H1 (cell line): ENCODE measurements at regions not wholly inside any gene's neighbourhood (a gene's known extent, or its start where the extent isn't known, plus 50 kb on each side); places are given as distances from the start of the nearest gene placed in this dataset.

Experiments
- CTCF ChIA-PET: fragments of 300-600 bp; sonication (Branson Sonifier 250); formaldehyde crosslinking; loops from one replicate; lab custom pipeline; 2021; ENCODE audit not compliant: partially characterized antibody; lab: Charles Lee
- POLR2A ChIA-PET: fragments of 300-600 bp; sonication (Branson Sonifier 250); formaldehyde crosslinking; loops from one replicate; lab custom pipeline; 2021; ENCODE audit warnings: inconsistent platforms; ENCODE audit not compliant: partially characterized antibody; lab: Charles Lee
- DNase-seq, 2 experiments: peaks; one replicate each; pipeline versions ENCODE4 v3.0.0 to v3.0.0-alpha.2; 2010 to 2022; ENCODE audit warnings: low spot score in 2 of 2, low read depth in 1 of 2, mixed read lengths in 1 of 2
- FAIRE-seq: peaks from 2 replicates; lab custom pipeline; 2011; peaks lifted over from hg19 to GRCh38; lab: Jason Lieb, UNC
- H2AFZ ChIP-seq: 2 replicates; pipeline ENCODE4 v1.8.1; 2012; ENCODE audit warnings: low read length, inconsistent platforms
- H2AK5ac ChIP-seq: 2 replicates; pipeline ENCODE4 v1.6.1; 2013; ENCODE audit warnings: low read depth, low read length
- H2BK120ac ChIP-seq: replicated peaks from 2 replicates; pipeline ENCODE3; 2013; ENCODE audit warnings: low read depth, low read length, inconsistent platforms
- H2BK12ac ChIP-seq: 2 replicates; pipeline ENCODE4 v1.6.1; 2013; ENCODE audit warnings: low read depth, low read length
- H2BK15ac ChIP-seq: 2 replicates; pipeline ENCODE4 v1.6.1; 2013; ENCODE audit warnings: low read length
- H2BK20ac ChIP-seq: 2 replicates; pipeline ENCODE4 v1.6.1; 2013; ENCODE audit warnings: low read length
- H2BK5ac ChIP-seq: 2 replicates; pipeline ENCODE4 v1.6.1; 2013; ENCODE audit warnings: low read depth, low read length
- H3K14ac ChIP-seq: 2 replicates; pipeline ENCODE4 v1.6.1; 2013; ENCODE audit warnings: inconsistent platforms; ENCODE audit not compliant: insufficient read length
- H3K18ac ChIP-seq: 2 replicates; pipeline ENCODE4 v1.6.1; 2013; ENCODE audit warnings: low read length; ENCODE audit errors: extremely low read depth
- H3K23ac ChIP-seq: 2 replicates; pipeline ENCODE4 v1.6.1; 2013; ENCODE audit warnings: inconsistent platforms; ENCODE audit not compliant: insufficient read length
- H3K23me2 ChIP-seq: 2 replicates; pipeline ENCODE4 v1.6.1; 2013; ENCODE audit warnings: low read depth, low read length
- H3K27ac ChIP-seq: 2 replicates; pipeline ENCODE4 v1.6.1; 2011; ENCODE audit warnings: low read depth, low read length, inconsistent platforms
- H3K27me3 ChIP-seq, 4 experiments: replicated peaks in 1 of 4; 1 replicate in 1 of 4; 2 replicates in 3 of 4; pipeline versions ENCODE4 v1.6.1 to v1.8.1; 2011 to 2013; ENCODE audit warnings: low read length in 3 of 4, mild to moderate bottlenecking in 3 of 4, inconsistent platforms in 2 of 4, mixed read lengths in 2 of 4, moderate library complexity in 1 of 4; ENCODE audit not compliant: control insufficient read depth in 3 of 4, insufficient read depth in 3 of 4; ENCODE audit errors: extremely low read depth in 1 of 4
- H3K36me3 ChIP-seq, 4 experiments: 2 replicates each; pipeline versions ENCODE4 v1.6.1 to v1.8.1; 2011 to 2013; ENCODE audit warnings: mild to moderate bottlenecking in 4 of 4, low read length in 3 of 4, moderate library complexity in 2 of 4, control low read depth in 1 of 4, inconsistent platforms in 1 of 4; ENCODE audit not compliant: insufficient read depth in 4 of 4, control insufficient read depth in 2 of 4
- H3K4ac ChIP-seq: replicated peaks from 2 replicates; pipeline ENCODE3; 2013; ENCODE audit warnings: low read length, low read depth, mixed read lengths, inconsistent platforms; ENCODE audit not compliant: insufficient read length
- H3K4me1 ChIP-seq, 4 experiments: replicated peaks in 1 of 4; 1 replicate in 1 of 4; 2 replicates in 3 of 4; pipeline versions ENCODE4 v1.6.1 to v1.8.1; 2011 to 2013; ENCODE audit warnings: low read length in 3 of 4, inconsistent platforms in 2 of 4, mixed read lengths in 1 of 4; ENCODE audit not compliant: insufficient read depth in 4 of 4, control insufficient read depth in 3 of 4
- H3K4me2 ChIP-seq, 2 experiments: 2 replicates each; pipeline versions ENCODE4 v1.6.1 to v1.8.1; 2011 to 2013; ENCODE audit warnings: low read depth in 2 of 2, low read length in 2 of 2, control low read depth in 1 of 2, inconsistent platforms in 1 of 2, mild to moderate bottlenecking in 1 of 2; ENCODE audit not compliant: insufficient read depth in 1 of 2
- H3K4me3 ChIP-seq, 4 experiments: fragments of 200-600, 300-600 bp in 1 of 4; sonication (generic), shearing (Covaris generic), sonication (Bioruptor Twin) in 1 of 4; 2 replicates each; pipeline versions ENCODE4 v1.5.1 to v1.8.1; 2011 to 2016; ENCODE audit warnings: low read length in 4 of 4, low read depth in 3 of 4, control low read depth in 2 of 4, inconsistent platforms in 2 of 4, mild to moderate bottlenecking in 2 of 4, mixed read lengths in 1 of 4, moderate library complexity in 1 of 4; ENCODE audit not compliant: insufficient read depth in 2 of 4; ENCODE audit errors: extremely low read depth in 1 of 4
- H3K56ac ChIP-seq: replicated peaks from 2 replicates; pipeline ENCODE3; 2013; ENCODE audit warnings: low read depth, mild to moderate bottlenecking, mixed read lengths, low read length, inconsistent platforms; ENCODE audit not compliant: insufficient read length
- H3K79me1 ChIP-seq: 2 replicates; pipeline ENCODE4 v1.6.1; 2013; ENCODE audit warnings: low read depth, low read length, control low read depth
- H3K79me2 ChIP-seq, 2 experiments: 2 replicates each; pipeline versions ENCODE4 v1.6.1 to v1.8.1; 2012 to 2013; ENCODE audit warnings: low read length in 2 of 2, mild to moderate bottlenecking in 2 of 2, inconsistent platforms in 1 of 2; ENCODE audit not compliant: insufficient read depth in 2 of 2, control insufficient read depth in 1 of 2
- H3K9ac ChIP-seq, 4 experiments: replicated peaks in 1 of 4; 1 replicate in 1 of 4; 2 replicates in 3 of 4; pipeline versions ENCODE4 v1.6.1 to v1.8.1; 2011 to 2013; ENCODE audit warnings: low read depth in 3 of 4, low read length in 3 of 4, control low read depth in 2 of 4, mild to moderate bottlenecking in 2 of 4, moderate library complexity in 2 of 4, inconsistent platforms in 1 of 4; ENCODE audit errors: extremely low read depth in 1 of 4
- H3K9me3 ChIP-seq, 2 experiments: 2 replicates each; pipeline versions ENCODE4 v1.6.1 to v1.8.1; 2012 to 2013; ENCODE audit warnings: mild to moderate bottlenecking in 2 of 2, moderate library complexity in 2 of 2, control low read depth in 1 of 2, inconsistent platforms in 1 of 2, low read depth in 1 of 2, low read length in 1 of 2, mixed read lengths in 1 of 2; ENCODE audit not compliant: insufficient read depth in 2 of 2
- H4K20me1 ChIP-seq, 2 experiments: replicated peaks in 1 of 2; 2 replicates each; pipeline versions ENCODE3 to v1.8.1; 2011 to 2013; ENCODE audit warnings: inconsistent platforms in 2 of 2, low read length in 2 of 2, mild to moderate bottlenecking in 1 of 2; ENCODE audit not compliant: insufficient read depth in 2 of 2, control insufficient read depth in 1 of 2
- H4K5ac ChIP-seq: 2 replicates; pipeline ENCODE4 v1.6.1; 2013; ENCODE audit warnings: low read length, low read depth, mixed read lengths, inconsistent platforms; ENCODE audit not compliant: insufficient read length
- H4K8ac ChIP-seq: 2 replicates; pipeline ENCODE4 v1.8.0; 2013; ENCODE audit warnings: mild to moderate bottlenecking, moderate library complexity, low read length, inconsistent platforms; ENCODE audit not compliant: insufficient read depth; ENCODE audit errors: extremely low read depth
- H4K91ac ChIP-seq: replicated peaks from 2 replicates; pipeline ENCODE3; 2013; ENCODE audit warnings: low read length, mixed read lengths, inconsistent platforms; ENCODE audit not compliant: insufficient read length
- NRF1 ChIP-seq: IDR thresholded peaks from 2 replicates; pipeline ENCODE4 v1.6.1; 2011; ENCODE audit warnings: mild to moderate bottlenecking, low read depth, low read length, improper control_type of control experiment
- TEAD4 ChIP-seq: IDR thresholded peaks from 2 replicates; pipeline ENCODE4 v1.6.1; 2012; ENCODE audit warnings: low read depth, low read length, inconsistent platforms, mixed read lengths
- WGBS, 2 experiments: shearing (Covaris generic) in 1 of 2; methylation state at CpG; one replicate each; pipeline versions ENCODE4 v1.1.6 to v1.1.7; 2013 to 2015; ENCODE audit warnings: low lambda C conversion rate in 2 of 2, mixed read lengths in 2 of 2, inconsistent platforms in 1 of 2, low coverage in 1 of 2, missing lambda C conversion rate in 1 of 2; ENCODE audit not compliant: insufficient replicate concordance in 2 of 2, insufficient coverage in 1 of 2, insufficient read length in 1 of 2; ENCODE audit errors: extremely low coverage in 1 of 2, missing lambda C conversion rate in 1 of 2; 5-methylcytosine and 5-hydroxymethylcytosine counted together

DNA sequence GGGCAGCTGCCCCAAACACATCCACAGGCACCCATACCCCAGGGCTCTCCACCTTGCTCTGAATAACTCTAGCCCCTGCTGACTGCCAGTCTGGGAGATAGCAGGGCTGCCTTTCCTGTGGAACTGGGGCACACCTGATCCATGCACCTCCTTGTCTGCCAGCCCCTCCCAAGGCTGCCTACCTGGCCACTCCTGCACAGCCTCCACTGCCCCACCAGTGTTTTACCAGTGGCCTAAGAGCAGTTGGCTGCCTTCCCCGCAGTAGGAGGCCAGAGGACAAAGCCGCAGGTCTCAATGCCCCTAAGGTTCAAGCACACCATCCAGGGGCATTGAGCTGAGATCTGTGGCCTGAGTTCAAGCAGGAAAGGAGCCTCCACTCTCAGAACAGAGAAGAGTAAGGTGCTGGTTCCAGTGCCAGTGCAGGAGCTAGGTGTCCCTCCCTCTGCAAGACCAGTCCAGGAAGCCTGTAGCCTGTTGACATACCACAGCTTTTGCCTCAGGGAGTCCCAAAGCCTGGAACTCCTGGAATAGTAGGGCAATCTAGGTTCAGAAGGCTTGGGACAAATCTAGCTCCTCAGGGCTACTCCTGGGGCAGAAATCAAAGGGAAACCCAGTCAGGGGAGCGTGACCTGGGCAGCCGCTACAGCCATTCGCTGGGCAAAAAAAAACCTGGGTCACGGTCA, 514.5 kb upstream of the PTGER4 start:
- H3K79me1 ChIP-seq, result no peaks in the 10 kb centered on the region
- H2AK5ac ChIP-seq, result no peak overlapping the region
- no peaks in the 10 kb centered on the region for H3K36me3 ChIP-seq
- peak overlapping the region; percentile 17 for H4K91ac ChIP-seq
- no peak overlapping the region for H2BK120ac ChIP-seq
- DNase-seq, result no peak
- no peaks in the 10 kb centered on the region for H3K27me3 ChIP-seq
- H2BK5ac ChIP-seq, result peak overlapping the region; percentile 35; the same call in 1 of the 2 replicates
- no peak overlapping the region for H3K4ac ChIP-seq
- H3K79me2 ChIP-seq, result no peaks in the 10 kb centered on the region
- no peak overlapping the region for H3K27ac ChIP-seq
- no peaks in the 10 kb centered on the region; the same call in 1 of the 2 replicates for H3K23me2 ChIP-seq
- WGBS, 2 experiments, result 92% methylated on average over 6 of the region's 6 CpGs; no CpG with 5 or more reads in 1 of the 2 experiments
- no peak overlapping the region; the same call in 1 of the 2 replicates for H4K8ac ChIP-seq
- no peak overlapping the region for H3K23ac ChIP-seq
- POLR2A ChIA-PET, result no interaction called here
- H3K9me3 ChIP-seq, result no peaks in the 10 kb centered on the region
- H4K5ac ChIP-seq, result no peak overlapping the region
- peak overlapping the region; percentile 53; the same call in 1 of the 2 replicates for H2AFZ ChIP-seq
- no peak for FAIRE-seq
- 0 out of 2 replicates have a peak overlapping the region, but pooled peaks have one; percentile 27 for H2BK12ac ChIP-seq
- no peak overlapping the region for H2BK20ac ChIP-seq
- no peak for TF ChIP-seq NRF1
- no peak for TF ChIP-seq TEAD4
- no peak overlapping the region for H3K4me2 ChIP-seq
- H3K4me1 ChIP-seq, result peaks cover 0 to 2% (median under 1%) of the 10 kb centered on the region in 4 experiments; a peak in 2 of 7 replicates
- no peak overlapping the region for H3K4me3 ChIP-seq
- H2BK15ac ChIP-seq, result no peak overlapping the region; the same call in 1 of the 2 replicates
- H4K20me1 ChIP-seq, result no peaks in the 10 kb centered on the region
- CTCF ChIA-PET, result interaction anchor here (0.6 to 1.7 kb wide), 5 partner anchors 9 to 1602 kb away, joined by 3 to 6 read pairs (median 3); no protein-coding TSS in a partner anchor
- H3K14ac ChIP-seq, result no peak overlapping the region
- no peak overlapping the region for H3K18ac ChIP-seq
- H3K9ac ChIP-seq, result no peak overlapping the region
- no peak overlapping the region for H3K56ac ChIP-seq
